Activated CD4-positive, alpha-beta T cell treated with anti-CD3 and anti-CD28 coated beads, Interleukin-2, amount 50 U/mL, for 16 hours (primary cell): ENCODE measurements at regions not wholly inside any gene's neighbourhood (a gene's known extent, or its start where the extent isn't known, plus 50 kb on each side); places are given as distances from the start of the nearest gene placed in this dataset.
"Not testable (repeated sequence)": the region's sequence is repeated elsewhere in the genome, so short reads cannot be mapped to it uniquely, and the experiment has no call there.

Source experiments
- DNase-seq: peaks from one replicate; pipeline ENCODE4 v3.0.0-alpha.2; 2020

DNA sequence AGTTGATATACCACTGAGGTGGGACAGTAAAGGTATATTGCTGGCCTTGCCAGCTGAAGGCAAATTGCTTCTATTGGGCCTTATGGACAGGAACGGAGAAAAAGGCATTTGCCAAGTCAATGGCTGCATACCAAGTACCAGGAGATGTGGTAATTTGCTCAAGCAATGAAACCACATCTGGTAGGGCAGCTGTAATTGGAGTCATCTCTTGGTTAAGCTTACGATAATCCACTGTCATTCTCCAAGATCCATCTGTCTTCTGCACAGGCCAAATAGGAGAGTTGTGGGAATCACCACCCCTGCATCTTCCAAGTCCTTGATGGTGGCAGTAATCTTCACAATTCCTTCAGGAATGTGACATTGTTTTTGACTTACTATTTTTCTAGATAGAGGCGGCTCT, 350.7 kb upstream of the ADAMTS5 start:
- DNase-seq: not testable (repeated sequence)

DNA sequence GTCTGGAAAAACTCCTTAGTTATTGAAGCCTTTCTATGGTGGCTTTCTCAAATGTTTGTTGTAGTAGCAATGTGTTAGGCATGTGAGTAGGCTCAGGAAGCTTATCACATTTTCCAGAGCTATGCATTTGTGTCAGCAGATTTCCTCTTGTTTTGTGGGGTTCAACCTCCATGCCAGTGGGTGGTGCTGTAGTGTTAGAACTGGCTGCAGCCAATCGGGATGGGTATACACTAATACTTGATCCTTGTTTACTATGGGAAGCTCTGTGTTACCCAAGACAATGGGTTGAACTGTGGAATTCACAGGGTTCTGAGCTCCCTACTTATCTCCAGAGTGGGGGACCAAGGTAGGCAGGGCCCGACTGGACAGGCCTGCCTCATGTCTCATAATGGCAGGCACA, 348.5 kb upstream of the ADAMTS5 start:
- no peak for DNase-seq

DNA sequence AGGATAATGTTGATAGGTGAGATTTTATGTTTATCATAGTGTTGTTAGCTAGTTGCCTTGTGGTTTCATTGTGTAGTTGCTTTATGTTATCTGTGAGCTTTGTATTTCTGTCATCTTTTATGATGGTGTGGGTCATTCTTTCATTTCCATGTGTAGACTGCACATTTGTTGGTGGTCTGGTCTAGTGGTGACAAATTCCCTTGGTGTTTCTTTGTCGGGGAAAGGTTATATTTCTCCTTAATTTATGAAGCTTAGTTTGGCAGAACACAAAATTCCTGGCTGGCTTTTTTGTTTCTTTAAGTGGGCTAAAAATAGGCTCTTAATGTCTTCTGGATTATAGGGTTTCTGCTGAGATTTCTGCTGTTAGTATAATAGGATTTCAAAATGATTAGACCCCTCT, 347.2 kb upstream of the ADAMTS5 start:
- no peak for DNase-seq

DNA sequence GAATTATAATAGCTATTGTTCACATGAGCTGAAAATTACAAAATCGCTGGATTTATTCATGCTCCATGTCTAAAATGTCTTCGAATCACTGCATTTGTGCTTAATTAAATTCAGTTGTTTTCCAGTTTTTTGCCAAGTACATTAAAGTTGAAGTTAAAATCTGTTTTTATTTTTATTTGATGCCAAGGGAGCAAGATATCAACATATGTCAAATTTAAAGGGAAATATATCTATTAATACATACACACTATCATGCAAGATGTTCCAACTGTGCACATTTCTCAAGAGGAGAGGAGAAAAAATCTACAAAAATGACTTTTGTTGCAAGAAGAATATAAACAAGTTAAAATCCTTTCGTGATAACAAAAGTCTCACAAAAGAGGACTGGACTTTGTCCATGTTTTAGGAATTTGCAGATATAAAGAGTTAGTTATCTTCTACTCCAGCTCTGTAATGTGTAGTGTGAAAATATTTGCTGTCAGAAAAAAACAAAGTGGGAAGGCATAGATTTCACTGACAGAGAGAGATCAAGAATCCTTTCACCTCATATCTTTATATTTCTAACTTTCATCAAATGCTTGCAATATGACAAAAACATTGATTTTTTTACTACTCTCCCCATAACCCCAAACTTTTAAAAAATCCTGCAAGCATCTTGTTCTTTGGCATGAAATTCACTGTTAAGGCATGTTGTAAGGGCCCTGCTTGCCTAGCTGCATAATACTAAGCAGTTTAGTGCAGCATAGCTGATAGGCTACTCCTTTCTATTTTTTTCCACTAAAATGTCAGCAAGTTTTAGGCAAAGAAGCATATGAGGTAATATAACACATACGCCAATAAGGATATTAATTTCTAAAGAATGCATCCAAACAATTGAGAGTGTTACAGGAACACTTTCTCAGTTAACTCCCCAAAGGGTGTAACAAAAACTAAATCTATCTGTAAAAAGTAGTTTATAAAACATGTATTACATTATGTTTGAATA, 340.2 kb upstream of the ADAMTS5 start:
- DNase-seq: no peak

DNA sequence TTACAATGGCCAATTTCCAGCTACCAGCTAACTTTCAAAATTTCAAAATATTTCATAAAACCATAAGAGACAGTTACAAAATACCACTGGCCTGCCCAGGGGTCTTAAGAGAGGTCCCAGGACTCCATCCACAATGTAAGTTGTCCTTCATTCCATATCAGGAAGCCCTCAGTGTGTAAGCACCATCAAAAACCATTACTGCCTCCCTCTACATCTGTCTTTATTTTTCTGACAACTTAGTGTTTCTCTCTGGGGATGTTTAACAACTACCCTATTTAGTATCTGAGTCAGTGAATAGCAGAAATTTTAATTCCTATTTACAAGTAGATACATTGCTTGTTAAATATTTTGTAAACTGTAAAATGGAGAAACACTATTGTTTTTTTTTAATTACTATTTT, 339.3 kb upstream of the ADAMTS5 start:
- DNase-seq: no peak

DNA sequence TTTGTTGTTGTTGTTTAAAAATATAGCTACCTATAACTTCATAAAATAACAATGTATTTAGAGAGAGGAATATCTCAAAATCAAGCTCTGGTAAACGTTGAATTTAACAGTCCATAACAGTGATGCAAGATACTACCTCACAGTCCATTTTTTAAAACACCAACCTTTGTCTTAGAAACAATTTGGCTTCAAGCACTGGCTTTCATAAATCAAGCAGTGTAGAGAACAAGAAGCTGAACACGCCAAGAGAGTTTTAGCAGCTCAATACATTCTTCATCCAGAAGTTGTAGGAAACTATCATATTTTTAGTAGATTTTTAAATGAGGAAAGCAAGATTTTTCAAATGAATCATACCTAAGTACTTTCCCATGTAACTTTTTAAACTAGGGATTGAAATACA, 334.3 kb upstream of the ADAMTS5 start:
- DNase-seq: no peak

DNA sequence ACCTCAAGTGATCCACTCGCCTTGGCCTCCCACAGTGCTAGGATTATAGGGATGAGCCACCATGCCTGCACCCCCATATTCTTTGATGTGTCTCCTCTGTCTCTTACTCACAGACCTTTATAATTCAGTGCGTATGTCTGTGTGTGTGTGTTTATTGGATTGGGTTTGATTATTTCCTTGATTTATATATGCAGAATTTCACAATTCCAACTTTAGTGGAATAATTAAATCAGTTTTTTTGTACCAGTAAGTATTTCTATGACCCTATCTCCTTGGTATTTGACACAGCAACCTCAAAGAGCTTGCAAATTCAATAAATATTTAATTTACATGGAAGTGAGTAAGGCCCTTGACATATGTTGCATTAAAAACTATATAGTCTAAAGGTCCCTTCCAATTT, 333.9 kb upstream of the ADAMTS5 start:
- DNase-seq: no peak

DNA sequence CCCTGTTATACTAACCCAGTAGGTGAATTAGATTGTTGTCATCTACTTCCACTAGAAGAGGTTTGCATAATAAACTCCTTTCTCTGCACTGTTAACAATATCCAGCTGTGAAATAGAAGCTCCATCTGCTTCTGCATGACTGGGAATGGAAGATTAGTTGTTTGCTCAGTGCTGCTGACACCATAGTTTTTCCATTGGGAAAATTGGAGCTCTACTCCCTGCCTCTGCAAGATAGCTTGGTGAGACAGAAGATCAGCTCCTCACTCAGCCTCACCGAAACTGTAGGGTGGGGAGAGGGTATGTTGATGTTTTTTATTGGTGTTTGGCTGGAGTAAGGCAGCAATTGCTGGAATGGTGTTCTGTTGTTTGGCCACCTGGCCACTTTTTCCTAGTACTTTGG, 331.6 kb upstream of the ADAMTS5 start:
- DNase-seq: no peak

DNA sequence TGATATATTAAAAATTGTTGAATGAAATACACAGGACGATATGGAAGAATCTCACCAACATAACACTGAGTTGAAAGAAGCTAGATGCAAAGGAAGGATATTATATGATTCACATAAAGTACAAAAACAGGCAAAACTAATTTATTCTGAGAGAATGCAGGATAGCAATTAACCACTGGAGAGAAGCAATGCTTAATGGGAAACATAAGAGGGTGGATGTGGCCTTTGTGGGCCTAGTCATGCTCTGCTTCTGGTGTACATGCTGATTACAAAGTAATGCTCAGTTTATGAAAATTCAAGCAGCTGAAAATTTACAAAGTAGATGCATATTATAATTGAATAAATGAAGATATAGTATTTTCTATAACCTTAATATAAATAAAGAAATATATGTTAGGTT, 326.4 kb upstream of the ADAMTS5 start:
- DNase-seq: no peak

DNA sequence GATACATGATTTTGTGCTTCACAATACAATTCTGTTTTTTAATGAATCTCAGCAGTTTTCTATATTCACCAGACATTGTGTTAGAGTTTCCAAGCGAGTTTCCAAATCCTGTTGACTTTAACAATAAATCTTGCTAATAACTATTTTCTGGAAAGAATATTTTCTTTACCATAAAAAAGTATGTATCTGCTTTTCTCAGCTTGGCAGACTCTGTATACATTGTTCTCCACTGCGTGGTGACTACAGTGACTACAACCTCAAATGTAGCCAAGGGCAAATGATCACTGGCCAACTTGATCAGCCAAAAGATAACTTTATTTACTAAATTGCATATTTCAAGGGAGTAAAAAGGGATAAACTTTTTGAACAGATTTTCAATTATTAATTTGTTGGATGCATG, 325.9 kb upstream of the ADAMTS5 start:
- no peak for DNase-seq

DNA sequence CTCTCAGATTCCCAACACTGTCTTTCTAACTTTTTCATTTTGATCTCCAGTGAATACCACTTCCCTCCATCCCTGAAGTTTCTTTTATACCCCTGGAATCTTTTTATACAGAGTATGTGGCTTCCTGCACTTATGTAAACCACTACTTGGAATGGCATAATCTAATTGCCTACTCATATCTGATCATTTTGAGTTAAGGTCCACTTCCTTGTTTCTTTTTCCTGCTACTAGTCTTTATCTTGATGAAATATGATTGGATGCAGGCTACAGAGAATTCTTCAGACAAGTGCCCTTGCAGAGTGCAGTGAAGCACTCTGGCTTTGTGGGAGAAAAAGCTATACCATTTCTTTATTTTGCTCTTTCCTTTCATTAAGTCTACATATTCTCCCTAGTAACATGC, 325.3 kb upstream of the ADAMTS5 start:
- no peak for DNase-seq

DNA sequence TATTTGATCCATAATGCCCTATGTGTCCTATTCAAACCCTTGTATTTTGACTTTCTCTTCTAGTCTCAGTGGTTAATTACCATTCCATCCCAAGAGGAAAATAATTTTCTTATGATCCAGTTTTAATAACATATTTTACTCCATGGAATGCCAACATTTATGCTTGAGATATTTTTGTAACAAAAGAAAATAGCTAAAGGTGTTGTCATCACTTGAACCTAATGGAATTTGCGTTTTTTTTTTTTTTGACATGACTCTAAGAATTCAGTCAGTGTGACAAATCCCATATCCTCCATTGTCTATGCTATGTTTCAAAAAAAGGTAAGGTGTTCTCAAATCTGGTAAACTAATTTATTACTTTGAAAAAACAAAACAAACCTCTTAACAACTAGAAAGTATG, 324.1 kb upstream of the ADAMTS5 start:
- DNase-seq: no peak

DNA sequence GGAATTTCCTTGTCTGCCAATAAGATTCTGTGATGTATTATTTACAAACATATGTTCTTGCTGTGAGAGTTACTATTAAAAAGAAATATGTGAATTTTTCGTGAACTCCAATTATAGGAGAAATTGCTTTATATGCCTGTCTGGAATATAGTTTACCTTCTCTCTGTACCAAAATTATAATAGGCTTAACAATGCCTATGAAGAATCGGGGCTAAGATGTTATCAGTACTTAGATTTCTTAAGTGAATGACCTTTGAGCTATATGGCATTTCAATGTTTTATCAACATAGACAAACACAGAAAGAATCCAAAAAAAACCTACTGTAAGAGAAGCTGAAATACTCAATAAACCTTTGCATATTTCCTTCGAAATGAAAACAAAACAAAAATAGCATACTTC, 323.1 kb upstream of the ADAMTS5 start:
- no peak for DNase-seq

DNA sequence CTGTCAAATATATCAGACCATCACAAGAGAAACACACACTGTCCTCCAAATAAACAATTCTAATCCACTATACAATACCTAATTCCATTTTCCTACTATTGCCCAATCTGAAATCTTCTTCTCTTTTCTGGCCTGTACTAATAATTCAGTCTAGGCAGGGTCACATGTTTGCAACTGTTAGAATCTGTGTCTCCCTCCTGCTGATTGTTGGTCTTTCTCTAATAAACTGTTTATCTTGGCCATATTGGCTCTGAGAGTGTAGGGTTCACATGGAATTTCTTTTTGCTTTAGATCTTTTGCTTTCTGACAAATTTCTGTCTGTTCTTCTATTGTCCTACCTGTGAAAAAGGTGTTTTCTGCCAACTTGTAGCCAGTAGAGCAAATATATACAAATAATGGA, 319.9 kb upstream of the ADAMTS5 start:
- no peak for DNase-seq

DNA sequence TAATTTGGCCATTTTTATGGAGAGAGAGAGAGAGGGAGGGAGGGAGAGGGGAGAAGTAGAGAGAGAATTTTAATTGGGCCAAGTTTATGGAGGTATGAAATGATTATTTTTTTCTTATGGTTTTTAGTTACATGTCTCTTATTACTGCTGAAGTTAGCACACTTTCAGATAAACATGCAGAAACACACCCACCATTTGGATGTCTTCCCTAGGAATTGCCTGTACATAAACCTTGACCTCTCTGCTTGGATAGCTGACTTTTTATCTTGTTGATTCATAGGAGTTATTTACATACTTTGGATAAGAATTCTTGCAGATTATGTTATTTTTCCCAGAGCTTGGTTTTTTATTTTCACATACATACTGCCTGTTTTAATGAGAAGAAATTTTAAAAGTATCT, 310.2 kb upstream of the ADAMTS5 start:
- no peak for DNase-seq

DNA sequence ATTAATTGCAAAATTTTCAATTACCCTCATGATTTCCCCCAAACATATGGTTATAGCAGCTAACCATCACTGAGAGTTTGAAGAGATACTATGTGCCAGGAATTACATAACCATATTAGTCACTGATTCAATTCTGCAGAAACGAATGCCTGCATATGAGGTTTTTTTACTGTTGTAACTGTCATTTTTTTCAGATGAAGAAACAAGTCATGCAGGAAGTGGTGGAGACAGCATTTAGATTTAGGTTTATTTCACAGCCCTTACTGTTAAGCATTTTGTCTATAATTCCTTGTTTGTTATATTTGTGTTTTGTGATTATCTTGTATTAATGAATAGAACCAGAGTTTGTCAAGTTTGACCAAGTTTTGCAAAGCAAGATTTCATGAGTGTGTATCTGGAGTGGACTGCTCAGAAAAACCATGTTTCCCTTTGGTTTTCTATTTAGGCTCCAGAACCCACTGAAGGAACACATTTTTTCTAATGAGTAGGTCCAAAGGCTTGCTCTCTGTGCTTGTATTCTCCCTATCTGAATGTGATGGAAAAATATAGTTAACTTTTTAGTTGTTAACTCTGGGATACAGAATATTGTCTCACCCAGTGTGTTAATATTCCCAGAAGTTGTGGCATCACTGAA, 308.5 kb upstream of the ADAMTS5 start:
- DNase-seq: peak; percentile 24

DNA sequence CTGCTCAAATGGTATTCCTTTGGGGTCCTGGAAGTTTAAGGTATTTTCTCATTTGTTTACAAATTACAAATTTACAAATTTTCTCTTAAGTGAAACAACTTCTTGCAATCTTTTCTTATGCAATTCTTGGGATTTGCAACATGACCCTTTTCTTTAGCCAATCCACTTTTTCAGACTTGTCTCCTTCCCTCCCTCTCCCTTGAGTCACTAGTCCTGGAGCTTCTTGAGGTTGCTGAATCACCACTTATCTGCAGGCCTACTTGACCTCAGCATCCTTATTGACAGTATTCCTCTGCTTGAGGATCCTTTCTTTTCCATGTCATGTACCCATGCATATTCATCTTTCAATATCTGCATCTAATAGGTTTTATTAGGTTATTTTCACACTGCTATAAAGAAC, 302.8 kb upstream of the ADAMTS5 start:
- DNase-seq: no peak

DNA sequence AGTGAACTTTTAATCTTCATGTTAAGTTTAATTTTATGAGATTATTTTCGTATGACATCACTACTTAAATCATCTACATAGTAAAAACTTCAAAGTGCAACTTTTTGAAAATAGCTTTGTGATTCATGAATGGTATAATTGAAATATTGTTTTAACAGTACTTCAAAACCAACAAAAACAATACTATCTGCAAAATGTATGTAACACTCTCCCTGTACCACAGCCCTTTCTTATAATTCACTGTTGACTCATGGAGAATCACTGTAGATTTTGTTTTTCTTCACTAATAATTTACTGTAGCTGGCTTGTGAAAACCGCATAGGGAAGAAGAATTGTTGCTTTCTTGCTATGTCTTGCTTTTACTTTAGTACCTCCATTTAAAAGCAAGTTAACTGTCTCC, 301.4 kb upstream of the ADAMTS5 start:
- DNase-seq: no peak

DNA sequence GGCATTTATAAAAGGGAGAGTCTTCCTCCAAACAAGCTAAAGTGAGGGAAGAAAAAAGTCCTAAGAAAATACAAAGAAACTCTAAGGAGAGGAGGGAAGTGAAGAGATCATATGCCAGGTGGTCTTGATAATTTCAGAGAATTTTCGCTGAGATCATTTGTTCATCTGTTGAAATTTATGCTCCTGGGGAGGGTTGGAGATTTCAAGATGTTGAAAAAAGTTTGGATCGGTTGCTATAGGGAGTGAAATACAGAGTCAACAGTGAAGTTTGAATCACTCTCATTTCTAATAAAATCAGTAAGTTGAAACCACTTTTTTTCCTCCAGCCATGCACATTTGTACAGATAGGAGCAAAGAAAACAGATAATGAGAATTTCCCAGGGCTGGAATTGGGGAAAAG, 299.1 kb upstream of the ADAMTS5 start:
- no peak for DNase-seq

DNA sequence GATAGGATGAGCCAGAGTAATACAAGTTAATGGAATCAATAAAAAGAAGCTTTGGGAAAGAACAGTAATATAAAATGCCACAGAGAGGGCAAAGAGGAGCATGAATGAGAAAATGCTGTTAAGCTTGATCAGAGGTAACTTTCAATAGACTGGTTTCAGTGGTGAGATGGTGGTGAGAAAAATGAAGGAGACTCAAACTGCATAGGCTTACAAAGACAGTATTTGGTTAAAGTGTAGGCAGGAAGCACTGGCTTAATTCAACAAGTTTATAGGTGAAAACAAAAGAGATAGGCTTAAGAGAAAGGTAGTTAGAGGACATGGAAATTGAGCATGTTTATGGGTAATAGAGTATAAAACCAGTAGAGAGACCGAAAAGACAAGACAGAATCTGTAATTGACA, 298.6 kb upstream of the ADAMTS5 start:
- DNase-seq: no peak

DNA sequence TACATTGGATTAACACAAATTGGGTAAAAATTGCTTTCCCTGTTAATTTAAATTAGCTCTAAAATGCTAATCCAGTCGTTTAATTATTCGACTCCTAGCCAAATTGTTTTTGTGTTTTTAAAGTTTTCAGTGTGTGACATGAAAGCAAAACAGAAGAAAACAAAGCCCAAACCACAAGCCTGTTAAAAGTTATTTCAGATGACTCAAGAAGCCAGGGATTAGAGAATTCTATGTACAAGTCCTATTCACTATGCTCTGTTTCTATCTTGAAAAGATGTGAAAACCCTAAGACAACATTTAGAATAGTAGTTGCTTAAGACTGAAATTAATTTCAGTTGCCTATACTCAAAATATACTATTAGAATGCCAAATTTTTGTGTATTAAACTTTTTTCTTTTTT, 294.8 kb upstream of the ADAMTS5 start:
- DNase-seq: no peak

DNA sequence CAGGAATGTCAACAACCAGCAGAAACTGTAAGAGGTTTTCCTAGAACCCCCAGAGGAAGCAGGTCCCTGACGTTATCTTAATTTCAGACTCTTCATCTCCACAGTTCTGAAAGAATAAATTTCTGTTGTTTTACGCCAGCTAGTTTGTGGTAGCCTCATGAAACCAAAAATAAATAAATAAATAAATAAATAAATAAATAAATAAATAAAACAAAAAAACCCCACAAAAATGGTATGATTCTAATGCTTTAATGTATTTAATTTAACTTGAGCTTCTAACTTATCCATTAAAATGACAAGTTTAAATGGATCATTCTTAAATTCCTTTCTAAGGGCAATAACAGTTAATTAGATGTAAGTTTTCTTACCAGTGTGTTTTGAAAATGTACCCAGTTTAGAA, 293.8 kb upstream of the ADAMTS5 start:
- no peak for DNase-seq

DNA sequence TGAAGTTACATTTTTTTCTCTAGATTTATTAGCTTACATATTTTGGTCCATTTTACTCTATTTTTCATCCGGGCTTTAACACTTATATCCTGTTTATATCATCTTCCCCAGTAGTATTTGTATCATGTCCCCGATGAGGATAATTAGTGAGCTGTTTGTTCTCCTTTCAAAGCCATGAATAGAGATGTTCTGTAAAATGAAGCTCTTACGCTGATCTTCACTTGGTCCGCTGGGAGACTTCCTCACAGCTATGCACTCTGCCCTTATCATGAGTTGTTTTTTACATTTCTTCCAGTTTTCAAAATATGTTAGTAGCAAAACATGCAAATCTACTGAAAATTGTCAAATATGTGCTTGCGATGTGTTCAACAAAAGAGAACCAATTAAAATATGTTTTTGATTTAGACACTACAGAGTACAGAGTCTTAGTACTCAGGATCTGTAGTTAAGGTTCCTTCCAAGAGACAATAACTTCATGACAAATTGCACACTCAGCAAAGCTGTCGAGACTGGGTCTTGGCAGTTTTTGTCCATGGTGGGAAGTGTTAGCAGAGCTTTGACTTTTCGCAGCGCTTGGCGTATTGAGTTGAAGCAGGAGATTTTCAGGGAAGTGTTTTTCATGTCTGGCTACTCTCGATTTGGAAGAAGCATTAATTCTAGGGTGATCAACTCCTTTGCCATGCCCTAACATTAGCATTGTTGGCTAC, 292.0 kb upstream of the ADAMTS5 start:
- no peak for DNase-seq
